ENCODE measurements at regions not wholly inside any gene's neighbourhood (a gene's known extent, or its start where the extent isn't known, plus 50 kb on each side); places are given as distances from the start of the nearest gene placed in this dataset.

DNA sequence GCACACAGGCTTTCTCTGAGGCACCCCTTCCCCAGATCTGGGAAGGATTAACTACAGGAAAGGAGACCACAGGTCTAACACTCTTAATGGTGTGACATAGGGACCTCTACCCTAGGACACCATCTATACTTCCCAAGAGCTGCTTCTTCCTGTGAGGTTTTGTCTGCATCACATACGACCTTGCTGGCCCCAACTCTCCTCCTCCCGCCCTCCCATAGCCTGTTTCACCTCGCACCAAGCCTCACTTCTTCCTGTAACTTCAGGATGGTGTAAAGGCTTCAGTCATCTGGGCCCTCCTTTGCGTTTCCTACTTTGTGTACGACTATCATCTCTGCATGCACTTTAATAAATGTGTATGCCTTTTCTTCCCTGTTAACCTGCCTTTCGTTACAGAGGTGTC lies 274.3 kb downstream of the KLF6 start:
- no peak for DNase-seq

DNA sequence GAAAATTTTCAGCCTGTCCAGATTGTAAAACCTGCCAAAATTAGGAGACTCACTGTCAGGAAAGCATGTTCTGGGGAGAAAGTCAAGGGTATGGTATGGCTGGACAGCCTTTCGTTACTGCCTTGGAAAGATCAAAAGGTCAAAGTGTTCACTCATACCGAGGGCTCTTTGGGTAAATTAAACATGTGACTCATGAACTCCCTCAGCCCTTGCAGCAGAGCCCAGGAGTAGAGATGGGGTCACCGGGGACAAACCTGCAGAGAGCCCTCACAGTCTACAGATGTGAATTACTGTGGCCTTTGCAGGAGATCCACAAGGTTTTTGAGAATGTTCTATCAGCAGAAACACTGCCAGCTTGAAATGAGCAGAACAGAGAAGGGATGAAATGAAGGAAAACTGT lies 275.7 kb downstream of the KLF6 start:
- no peak for DNase-seq

DNA sequence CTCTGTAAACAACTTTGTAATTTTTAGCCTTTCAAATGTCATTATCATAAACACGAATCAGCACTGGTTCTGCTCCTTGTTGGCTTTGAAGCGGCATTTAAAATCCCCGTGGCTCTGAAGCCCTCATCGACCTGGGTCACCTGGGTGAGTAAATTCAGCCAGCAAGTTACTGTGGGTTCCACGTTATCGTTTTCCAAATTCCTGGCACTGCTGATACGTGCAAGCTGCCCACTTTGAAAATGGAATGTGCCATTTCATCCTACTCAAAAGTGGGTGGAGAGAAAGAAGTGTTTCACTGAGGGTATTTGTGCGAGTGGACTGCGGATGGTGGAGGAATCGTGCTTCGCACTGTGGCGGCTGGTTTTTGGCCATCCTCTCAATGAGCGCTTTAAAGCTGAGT lies 281.7 kb downstream of the KLF6 start:
- DNase-seq, result no peak

DNA sequence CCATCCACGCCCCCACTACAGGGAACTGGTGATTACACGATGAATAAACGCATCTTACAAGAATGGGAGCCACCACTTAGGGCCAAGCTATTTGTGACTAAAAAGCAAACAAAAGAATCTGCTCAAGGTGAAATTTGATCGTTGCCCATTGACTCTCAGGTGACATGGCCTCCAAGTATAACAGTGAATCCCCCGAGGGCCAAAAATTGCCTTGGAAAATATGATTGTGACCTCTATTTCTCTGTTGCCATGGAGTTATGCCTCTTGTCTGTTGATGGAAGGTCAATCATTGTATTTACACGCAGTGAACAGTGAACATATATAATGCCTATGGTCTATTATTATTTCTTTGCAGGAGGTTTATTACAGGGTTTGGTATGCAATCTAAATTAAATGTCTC lies 282.3 kb downstream of the KLF6 start:
- DNase-seq, result no peak

DNA sequence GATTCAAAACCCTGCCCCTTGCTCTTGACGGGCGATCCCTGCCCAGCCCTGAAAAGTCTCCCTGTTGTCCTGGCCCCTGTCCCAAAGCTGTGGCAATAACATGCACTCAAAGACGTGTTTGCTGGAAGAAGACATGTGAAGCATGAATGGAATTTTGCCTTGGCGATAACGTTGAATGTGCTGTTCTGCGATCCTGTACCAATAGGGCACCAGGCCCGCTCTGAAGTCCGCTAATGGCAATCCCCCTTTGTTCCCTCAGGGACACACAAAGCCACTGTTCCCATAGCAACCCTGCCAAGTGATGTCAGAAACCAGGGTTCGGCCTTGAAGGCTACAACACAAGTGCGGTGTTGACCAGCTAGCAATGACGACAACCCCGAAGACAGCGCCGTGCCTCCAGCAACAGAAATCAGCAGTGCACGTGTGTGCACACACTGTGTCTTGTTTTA lies 284.6 kb downstream of the KLF6 start:
- DNase-seq, result no peak

DNA sequence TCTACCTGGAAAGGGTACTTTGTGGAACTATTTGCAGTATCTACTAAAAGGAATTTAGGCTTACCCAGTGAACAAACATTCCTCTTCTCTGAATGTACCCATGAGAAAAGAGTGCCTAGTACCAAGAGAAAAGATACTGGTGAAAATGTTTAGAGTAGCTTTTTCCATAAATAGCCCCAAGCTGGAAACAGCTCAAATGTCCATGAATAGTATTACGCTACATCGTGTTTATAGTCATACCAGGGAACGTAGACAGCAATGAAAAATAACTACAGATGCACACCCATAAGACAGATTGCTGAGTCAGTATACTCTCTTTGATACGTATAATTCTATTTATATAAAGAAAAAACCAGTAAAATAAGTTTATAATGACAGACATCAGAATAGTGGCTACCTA lies 285.9 kb downstream of the KLF6 start:
- DNase-seq, result no peak

DNA sequence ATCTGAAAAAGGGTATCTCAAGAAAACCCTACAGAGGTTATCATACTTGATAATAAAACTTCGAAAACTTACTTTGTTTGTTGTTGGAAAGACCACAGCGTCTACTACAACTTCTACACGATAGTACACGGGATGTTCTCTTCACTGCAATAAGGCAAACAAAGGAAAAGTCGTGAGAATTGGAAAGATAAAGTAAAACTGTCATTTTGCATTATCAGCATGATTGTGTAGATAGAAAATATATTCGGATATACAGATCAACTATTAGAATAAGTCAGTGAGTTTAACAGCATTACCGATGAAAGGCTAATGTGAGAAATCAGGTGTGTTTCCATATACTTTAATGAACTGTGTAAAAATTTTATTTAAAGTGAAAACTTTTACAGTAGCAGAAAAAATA lies 287.4 kb downstream of the KLF6 start:
- DNase-seq, result no peak

DNA sequence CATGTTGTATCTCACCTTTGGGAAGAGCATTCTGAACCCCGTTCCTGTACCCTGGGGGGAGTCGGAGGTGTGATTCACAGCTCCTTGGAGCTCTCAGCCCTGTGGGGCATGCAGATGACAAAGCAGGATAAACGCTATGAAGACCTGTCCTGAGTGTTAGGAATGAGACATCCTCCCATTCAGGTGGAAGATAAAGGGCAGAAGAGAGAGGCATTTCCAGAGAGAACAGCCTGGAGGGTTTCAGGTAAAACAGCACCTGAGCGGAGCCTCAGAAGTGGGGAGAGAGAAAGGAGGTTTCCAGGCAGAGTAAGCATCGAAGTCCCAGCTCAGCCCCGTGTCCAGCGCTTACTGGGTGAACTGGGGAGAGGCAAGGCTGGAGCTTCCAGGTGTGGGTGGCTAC lies 288.9 kb downstream of the KLF6 start:
- DNase-seq, result no peak

DNA sequence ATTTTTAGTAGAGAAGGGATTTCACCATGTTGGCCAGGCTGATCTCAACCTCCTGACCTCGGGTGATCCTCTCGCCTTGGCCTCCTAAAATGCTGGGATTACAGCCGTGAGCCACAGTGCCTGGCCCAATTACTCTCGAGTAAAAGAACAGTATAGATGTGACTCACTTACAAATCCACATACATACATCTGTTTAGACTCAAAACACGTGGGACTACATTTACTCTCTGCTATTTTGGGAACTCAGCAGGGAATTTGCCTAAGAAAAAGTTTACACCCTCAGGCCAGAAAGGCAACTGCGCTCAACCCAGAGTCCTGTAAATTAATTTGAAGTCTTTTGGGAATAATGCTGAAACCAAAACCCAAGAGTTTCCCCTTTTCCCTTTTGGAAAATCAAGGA lies 289.7 kb downstream of the KLF6 start:
- no peak for DNase-seq

DNA sequence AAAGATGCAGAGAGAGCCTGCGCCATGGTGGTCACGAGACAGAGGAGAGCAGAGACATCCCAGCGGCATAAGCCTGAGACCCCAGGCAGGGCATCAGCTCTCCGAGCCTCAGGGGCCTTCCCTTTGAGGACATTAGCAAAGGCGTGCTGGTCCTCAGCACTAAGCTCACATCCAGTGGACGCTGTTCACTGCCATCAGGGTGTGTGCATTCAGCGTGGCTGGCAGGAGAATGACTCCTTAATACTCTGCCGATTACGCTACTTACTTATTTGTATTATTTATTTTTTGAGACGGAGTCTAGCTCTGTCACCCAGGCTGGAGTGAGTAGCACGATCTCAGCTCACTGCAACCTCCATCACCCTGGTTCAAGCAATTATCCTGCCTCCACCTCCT lies 290.2 kb downstream of the KLF6 start:
- DNase-seq, result no peak

DNA sequence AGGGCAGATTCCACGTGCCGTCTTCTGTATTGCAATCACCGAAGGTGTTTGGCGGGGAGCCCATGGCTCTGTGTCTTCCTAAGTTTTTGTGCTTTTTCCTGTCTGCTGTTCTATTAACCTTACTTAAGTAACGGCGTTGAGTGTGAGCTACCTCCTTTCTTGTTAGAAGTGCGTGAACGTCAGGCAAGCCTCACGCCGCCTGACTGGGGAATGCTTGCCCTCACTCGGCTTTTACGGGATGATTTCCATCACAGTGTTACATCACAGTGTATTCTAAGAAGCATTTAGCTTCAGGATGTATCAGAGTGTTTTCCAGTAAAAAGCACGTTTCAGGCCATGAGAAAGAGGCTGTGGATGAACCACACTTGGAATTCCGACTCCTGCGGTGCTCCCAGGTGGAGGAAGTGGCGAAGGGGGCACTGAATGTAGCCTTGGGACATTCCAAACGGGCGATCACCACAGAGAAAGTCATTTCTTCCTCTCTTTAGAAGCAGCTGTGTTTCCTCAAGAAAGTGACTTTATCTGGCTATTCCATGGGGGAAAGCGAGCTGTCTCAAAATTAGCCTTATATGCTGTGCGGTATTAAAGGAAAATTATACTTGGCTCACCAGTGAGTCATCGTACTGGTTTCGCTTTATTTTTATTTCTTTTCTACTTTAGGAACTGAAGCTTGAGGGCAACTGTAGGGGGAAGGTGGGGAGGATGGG lies 290.7 kb downstream of the KLF6 start:
- no peak for DNase-seq

DNA sequence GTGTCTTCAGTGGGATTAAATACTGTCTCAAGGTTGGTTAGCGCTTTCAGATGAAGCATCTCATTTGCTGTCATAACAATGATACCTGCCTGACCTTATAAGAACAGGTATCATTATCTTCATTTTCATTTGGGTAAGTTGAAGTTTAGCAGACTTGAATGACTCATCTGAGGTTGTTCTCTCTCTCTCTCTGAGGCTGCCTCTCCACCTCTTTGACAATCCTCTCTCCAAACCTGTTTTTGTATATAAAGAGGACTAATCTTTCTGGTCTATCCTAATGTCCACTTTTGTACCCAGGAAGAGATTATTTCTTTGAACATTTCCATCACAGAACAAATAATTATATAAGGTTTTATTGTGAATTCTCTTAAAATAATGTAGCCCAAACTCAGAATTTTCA lies 291.4 kb downstream of the KLF6 start:
- DNase-seq, result no peak

DNA sequence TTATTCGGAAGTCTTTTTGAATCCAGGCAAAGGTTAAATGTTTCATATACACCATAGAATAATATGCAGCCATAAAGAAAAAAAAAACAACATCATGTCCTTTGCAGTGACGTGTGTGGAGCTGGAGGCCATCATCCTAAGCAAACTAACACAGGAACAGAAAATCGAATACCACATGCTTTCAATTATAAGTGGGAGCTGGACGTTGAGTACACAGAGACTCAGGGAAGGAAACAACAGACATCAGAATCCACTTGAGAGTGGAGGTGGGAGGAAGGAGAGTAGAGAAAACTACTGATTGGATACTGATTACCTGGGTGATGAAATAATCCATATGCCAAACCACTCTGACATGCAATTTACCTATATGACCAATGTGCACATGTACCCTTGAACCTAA lies 293.4 kb downstream of the KLF6 start:
- no peak for DNase-seq

DNA sequence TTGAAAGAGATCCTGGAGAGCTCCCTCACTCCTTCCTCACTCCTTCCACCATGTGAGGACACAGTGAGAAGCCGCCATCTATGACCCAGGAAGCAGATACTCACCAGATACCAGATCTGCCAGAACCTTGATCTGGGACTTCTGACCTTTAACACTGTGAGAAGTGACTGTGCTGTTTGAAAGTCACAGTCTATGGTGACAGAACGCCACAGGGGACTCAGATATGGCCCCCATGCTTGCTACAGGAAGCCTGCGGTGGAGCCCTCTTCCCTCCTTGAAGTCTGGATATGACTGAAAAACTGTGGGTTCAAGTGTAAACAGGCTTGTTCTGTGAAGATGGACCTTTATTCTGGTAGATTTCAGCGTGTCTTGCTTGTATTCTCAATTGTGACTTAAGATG lies 297.8 kb downstream of the KLF6 start:
- DNase-seq, result no peak

DNA sequence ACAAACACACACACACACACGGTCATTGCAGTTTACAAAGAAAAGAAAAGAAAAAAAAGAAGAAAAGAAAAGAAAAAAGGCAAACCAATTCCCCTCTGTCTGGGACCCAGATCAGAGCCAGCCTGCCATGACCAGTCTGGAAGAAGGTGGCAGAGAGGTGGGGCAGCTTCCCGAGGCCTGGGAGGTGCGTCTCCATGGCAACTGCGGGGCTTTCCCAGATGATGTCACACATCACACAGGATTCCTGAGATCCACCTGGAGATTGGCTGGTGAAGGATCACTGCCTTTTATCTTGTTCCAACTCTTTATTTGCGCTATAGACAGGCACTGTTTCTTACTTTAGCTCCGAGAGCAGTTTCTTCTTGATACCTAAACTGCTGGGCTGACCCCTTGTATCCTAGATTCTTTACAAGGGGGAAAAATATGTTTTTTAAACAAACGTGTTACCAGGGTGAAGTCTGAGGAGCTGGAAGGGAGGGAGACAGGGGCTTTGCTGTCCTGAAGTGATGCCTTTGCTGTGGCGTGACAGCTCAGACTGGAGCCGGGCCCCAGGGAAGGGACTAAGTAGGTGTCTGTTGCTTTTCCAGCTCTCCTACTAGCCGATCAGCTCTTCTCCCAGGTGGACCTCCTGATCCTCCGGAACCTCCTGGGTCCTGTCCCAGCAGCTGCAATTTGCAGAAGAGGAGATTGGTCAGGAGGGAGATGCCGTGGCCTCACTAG lies 298.5 kb downstream of the KLF6 start:
- DNase-seq, result no peak

DNA sequence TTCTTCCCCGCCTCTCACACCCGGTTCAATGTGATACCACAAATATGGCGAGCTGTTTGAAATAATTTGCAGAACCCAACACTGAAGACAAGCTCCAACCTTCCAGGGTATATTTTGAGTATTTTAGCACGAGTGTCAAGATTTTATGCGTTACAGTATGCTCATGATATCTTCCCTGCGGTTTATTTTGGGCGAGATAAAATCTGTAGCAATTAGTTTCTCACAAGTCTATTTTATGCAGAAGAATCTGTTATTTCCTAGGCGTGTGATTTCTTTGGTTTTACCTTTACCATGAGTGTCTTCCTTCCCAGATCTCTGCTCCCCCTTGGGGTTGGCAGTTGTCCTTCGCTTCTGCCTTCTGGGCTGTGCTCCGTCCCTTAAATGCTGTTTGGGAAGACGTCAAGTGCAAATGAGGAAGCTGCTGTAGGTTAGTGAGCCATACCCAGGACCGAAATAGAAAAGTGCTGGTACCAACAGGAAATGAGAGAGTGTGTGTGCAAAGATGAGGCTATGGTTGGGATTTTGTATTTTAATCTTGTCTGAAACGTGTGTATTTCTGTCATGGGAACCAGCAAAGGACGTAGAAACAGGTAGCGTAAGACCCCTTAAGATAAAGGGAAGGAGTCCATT lies 299.8 kb downstream of the KLF6 start:
- DNase-seq, result no peak

DNA sequence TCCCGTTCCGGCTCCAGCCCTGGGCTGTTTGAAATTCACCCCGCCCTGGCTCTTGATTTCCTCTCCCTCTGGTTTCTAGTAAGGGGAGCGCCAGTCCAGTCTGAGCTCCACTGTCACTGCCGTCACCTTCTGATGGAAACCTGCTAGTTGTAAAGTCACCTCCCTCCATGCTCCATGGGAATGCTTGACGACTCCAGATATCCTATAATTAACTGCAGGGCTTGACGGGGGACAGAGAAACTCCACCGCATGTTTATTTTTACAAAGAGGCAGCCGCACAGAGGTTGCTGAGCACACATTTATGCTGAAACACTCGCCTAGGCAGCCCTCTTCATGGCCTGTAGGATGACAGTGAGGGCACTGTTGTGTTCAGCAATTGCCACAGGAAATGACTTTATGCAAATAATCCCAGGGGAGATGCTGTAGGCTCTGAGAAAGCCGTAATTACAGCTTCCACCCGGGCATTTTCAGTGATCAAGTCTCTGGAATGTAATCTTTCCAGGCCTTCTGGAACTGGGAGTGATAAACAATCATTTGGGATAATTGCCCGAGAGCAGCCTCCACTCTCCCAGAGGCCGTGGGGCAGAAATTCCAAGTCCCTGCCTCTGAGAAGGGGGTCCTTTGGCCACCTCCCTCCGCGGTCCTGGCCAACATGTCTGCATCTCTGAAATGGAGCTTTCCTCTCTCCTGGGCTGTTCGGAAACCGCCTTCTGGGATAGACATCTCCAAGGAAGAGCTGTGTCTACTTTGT lies 300.5 kb downstream of the KLF6 start:
- DNase-seq, result no peak

DNA sequence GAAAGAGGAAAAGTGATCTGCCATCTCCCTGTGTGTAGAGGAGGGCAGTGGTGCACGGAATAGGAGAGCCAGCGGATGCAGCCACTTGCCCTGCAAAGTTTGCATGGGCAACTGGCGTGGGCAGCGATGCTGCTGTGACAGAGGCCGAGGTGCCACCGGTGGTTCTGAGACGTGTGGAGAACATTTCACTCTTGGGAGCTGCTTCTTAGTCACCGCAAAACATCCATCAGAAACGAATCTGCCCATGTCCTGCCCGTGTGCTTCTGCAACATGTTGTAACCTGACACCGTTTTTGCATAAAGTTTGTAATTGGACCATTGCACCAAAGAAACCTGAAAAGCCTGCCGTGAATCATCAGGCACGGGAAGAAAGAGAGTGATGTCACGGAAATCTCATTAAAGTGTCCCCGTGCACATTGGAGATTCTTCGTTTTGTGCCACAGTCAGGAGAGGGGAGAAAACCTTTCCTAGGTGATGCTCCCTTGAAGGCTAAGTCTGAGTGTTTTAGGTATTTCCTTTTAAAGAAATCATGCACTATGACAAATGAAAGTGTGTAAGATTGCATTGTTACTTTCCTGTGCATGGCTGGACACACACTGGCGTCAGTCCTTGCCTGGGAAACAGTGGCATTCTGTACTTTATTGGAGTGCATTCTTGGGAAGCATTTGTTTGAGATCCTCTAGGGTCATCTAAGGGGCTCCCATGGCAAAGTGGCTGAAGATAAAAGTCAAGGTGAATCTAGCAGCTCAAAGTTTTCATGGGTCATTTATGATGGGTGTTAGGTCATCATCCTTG lies 302.6 kb downstream of the KLF6 start:
- no peak for DNase-seq

DNA sequence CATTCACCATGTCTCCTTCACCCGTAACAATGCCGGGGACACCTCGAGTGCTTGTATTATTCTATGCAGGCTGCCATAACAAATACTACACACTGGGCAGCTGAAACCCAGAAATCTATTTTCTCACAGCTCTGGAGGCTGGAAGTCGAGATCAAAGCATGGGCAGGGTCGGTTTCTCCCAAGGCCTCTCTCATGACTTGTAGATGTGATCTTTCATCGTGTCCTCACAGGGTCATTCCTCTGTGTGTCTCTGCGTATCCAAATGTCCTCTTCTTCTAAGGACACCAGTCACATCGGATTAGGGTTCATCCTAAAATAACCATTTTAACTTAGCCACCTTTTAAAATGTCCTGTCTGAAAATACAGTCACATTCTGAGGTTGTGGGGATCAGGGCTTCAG lies 303.5 kb downstream of the KLF6 start:
- no peak for DNase-seq

DNA sequence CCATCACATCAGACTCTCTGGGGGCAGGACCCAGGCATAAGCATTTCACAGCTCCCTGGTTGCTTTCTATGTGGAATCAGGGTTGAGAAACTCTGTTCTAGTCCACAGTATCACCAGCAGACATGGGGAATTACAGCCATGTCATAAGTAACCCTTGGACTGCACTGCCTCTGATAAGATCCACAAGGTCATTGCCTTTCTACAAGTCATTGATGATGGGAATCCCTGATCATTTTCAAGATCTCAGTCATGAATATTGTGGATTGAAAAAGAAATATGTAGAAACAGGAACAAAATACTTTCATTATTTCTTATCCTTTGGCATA lies 304.1 kb downstream of the KLF6 start:
- no peak for DNase-seq

DNA sequence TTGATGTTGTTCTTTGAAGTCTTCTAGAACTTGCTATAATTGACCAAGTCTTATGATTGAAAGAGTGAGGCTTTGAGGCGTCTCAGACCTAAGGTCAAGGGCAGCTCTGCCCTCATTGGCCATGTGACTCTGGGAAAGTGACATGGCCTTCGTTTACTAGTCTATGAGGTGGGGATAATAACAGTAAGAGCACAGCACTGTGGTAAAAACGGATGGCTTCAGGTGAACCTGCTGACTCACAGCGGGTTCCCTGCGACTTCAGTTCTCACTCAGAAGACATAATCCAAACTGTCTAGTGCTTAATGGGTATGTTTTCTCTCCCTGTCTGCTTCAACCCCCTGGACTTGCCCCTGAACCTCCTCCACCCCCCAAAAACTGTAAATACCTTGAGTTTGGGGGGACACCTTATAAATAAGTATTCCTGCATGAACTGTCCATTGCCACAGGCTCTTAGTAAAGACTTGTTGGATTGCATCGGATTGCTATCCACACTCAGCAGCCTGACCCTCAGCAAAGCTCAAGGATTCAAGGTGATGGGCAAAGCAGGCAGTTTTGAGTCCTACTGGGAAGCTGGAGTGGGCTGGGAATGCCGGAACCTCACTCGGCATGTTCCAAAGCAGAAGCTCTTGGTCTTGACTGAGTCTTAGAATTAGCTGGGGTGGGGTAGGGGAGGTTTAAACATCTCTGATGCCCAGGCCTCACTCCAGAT lies 304.6 kb downstream of the KLF6 start:
- DNase-seq, result no peak

DNA sequence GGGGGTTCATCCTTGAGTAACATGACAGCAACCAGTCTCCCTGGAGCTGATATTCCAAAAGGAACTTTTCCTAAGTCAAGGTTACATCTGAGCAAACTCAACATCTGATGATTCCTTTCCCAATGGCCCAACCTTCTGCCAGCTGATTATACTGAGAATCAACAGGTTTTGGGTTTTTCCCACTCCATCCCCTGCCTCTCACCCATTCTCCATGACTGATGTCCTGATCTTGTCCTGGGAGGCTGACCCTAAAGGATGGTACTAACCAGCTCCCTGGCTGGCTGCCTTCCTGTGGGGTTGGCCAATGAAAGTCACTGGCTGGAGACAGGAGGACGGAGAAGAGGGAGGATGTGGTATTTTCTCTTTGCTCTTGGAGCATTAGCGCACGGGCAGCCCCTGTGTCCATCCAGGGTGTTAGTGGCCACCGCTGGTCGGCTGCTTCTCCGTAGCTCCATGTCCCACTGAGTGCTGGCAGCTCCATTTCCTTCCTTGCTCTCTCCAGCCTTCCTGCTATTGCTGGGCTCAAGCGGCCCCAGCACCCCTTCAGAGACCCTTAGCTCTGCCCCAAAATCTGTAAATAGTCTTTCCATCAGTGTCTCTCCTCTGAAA lies 306.2 kb upstream of the PITRM1 start:
- no peak for DNase-seq

Measured in GF-D8 (cell line).